OCI-M2 (cell line): ENCODE measurements at regions not wholly inside any gene's neighbourhood (a gene's known extent, or its start where the extent isn't known, plus 50 kb on each side); places are given as distances from the start of the nearest gene placed in this dataset.
"Not testable (repeated sequence)": the region's sequence is repeated elsewhere in the genome, so short reads cannot be mapped to it uniquely, and the experiment has no call there.

Experiments
- DNase-seq: peaks from one replicate; lab custom pipeline; 2025; ENCODE audit not compliant: unreplicated experiment; lab: John Stamatoyannopoulos, UW

GRCh38 chr5:1596462-1597092, 72.8 kb upstream of the LPCAT1 start:
- DNase-seq, result not testable (repeated sequence)

- peak; percentile 52 for DNase-seq
Measured at GRCh38 chr5:1594357-1595106, 70.8 kb upstream of the LPCAT1 start.

GRCh38 chr5:1593903-1594356, 70.2 kb upstream of the LPCAT1 start:
- DNase-seq, result no peak

GRCh38 chr5:1588071-1588694, 64.4 kb upstream of the LPCAT1 start:
- DNase-seq, result not testable (repeated sequence)

- DNase-seq, result not testable (repeated sequence)
Measured at GRCh38 chr5:1583081-1583875, 59.5 kb upstream of the LPCAT1 start.

- not testable (repeated sequence) for DNase-seq
Measured at GRCh38 chr5:1579389-1579788, 55.6 kb upstream of the LPCAT1 start.

- not testable (repeated sequence) for DNase-seq
Measured at GRCh38 chr5:1576851-1577250, 53.1 kb upstream of the LPCAT1 start.

- not testable (repeated sequence) for DNase-seq
Measured at GRCh38 chr5:1575991-1576714, 52.4 kb upstream of the LPCAT1 start.

- not testable (repeated sequence) for DNase-seq
Measured at GRCh38 chr5:1575491-1575890, 51.7 kb upstream of the LPCAT1 start.

GRCh38 chr5:1574023-1574318, 50.2 kb upstream of the LPCAT1 start:
- DNase-seq, result not testable (repeated sequence)

- DNase-seq, result not testable (repeated sequence)
Measured at GRCh38 chr5:1573217-1574022, 49.7 kb upstream of the LPCAT1 start.
